ENCODE measurements at regions not wholly inside any gene's neighbourhood (a gene's known extent, or its start where the extent isn't known, plus 50 kb on each side); places are given as distances from the start of the nearest gene placed in this dataset.
A peak's percentile ranks its signal among the peaks of the same experiment; 100 is the strongest.
"Not testable (repeated sequence)": the region's sequence is repeated elsewhere in the genome, so short reads cannot be mapped to it uniquely, and the experiment has no call there.

- TF ChIP-seq, protein P1, sequence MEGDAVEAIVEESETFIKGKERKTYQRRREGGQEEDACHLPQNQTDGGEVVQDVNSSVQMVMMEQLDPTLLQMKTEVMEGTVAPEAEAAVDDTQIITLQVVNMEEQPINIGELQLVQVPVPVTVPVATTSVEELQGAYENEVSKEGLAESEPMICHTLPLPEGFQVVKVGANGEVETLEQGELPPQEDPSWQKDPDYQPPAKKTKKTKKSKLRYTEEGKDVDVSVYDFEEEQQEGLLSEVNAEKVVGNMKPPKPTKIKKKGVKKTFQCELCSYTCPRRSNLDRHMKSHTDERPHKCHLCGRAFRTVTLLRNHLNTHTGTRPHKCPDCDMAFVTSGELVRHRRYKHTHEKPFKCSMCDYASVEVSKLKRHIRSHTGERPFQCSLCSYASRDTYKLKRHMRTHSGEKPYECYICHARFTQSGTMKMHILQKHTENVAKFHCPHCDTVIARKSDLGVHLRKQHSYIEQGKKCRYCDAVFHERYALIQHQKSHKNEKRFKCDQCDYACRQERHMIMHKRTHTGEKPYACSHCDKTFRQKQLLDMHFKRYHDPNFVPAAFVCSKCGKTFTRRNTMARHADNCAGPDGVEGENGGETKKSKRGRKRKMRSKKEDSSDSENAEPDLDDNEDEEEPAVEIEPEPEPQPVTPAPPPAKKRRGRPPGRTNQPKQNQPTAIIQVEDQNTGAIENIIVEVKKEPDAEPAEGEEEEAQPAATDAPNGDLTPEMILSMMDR (IDR thresholded peaks at IDR 0.05; ENCODE audit: insufficient read depth, low read length, poor library complexity, severe bottlenecking) = no peak
These were observed 375.9 kb downstream of the GALC start for GRCh38 chr14:87617079-87617478.

DNA sequence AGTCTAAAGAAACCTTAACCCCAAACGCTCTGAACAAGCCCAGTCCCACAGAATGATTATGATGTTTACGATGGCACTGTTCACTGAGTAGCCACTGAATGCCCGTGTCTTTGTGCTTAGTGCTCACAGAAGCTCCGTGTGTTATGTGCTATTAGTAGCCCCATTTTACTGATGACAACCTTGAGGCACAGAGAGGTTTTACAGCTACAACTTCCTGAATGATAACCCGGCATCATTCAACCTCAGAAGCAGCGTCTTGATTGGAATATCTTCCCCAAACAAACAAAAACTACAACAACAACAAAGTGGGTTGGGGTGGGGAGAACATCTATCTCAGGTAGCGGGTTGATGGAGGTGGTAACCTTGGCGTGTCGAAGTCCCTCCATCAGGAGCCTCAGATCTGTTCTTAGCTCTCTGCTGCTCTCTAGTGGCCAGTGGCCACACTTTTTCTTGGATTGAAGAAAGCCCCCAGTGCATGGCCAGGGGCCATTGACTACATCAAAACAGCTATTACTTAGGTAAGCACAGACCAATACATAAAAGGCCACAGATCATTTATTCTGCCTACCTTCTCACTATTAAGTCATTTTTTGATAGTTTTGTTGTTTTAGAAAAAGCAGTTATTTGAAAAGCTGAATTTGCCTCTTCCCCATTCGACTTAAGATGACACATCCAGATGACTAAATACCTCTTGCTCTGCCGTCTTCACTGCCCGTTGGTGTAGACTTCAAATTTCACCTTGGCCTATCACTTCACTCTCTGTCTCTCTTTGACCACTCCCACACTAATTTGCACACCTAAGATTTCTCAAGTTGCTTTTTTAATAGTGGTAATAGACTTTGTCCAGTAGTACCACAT lies 376.9 kb downstream of the GALC start:
- TF ChIP-seq, protein P1 (IDR thresholded peaks at IDR 0.05; ENCODE audit: insufficient read depth, low read length, poor library complexity, severe bottlenecking) = peak; percentile 74

More at GRCh38 chr14:87617079-87617478, 375.9 kb downstream of the GALC start:
- no peaks in the 10 kb centered on the region for H3K27me3 ChIP-seq (replicated peaks; ENCODE audit: control insufficient read depth, insufficient read depth, low read length)
- DNase-seq (ENCODE audit: extremely low read depth, insufficient read length) = no peak
- H3K4me3 ChIP-seq (replicated peaks; ENCODE audit: low read depth, low read length) = no peak overlapping the region
- no peaks in the 10 kb centered on the region for H3K36me3 ChIP-seq (ENCODE audit: control insufficient read depth, insufficient read depth, low read length)

GRCh38 chr14:87615047-87615446 lies 377.9 kb downstream of the GALC start:
- Histone ChIP-seq H3K4me3 (replicated peaks; ENCODE audit: low read depth, low read length) (no peak overlapping the region), H3K36me3 (ENCODE audit: control insufficient read depth, insufficient read depth, low read length) (no peaks in the 10 kb centered on the region), H3K27me3 (replicated peaks; ENCODE audit: control insufficient read depth, insufficient read depth, low read length) (no peaks in the 10 kb centered on the region)
- TF ChIP-seq, protein P1 (IDR thresholded peaks at IDR 0.05; ENCODE audit: insufficient read depth, low read length, poor library complexity, severe bottlenecking) = no peak
- DNase-seq (ENCODE audit: extremely low read depth, insufficient read length) = no peak

More for the DNA sequence above, 376.9 kb downstream of the GALC start:
- Histone ChIP-seq H3K27me3 (replicated peaks; ENCODE audit: control insufficient read depth, insufficient read depth, low read length) (no peaks in the 10 kb centered on the region), H3K36me3 (ENCODE audit: control insufficient read depth, insufficient read depth, low read length) (no peaks in the 10 kb centered on the region), H3K4me3 (replicated peaks; ENCODE audit: low read depth, low read length) (no peak overlapping the region)
- DNase-seq (ENCODE audit: extremely low read depth, insufficient read length) = no peak

DNA sequence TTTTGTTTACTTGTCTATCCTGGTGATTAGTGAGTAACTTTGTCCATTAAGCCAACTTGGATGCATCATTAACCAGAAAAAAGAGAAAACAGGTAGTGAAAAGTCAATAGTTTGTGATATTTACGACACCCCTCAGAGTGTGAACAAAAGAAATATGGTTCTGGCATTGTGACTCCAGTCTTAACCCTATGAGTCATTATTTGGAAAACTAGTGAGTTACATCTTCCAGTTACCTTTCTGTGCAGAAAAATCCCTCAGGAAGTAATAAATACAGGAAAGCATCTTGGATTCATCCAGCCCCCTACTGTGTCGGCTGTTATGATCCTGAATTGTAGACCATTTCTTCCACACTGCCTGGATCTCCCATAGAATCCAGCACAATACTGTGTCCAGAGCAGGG lies 379.1 kb downstream of the GALC start:
- TF ChIP-seq, protein P1 (IDR thresholded peaks at IDR 0.05; ENCODE audit: insufficient read depth, low read length, poor library complexity, severe bottlenecking) = no peak
- H3K27me3 ChIP-seq (replicated peaks; ENCODE audit: control insufficient read depth, insufficient read depth, low read length) = no peaks in the 10 kb centered on the region
- H3K36me3 ChIP-seq (ENCODE audit: control insufficient read depth, insufficient read depth, low read length) = no peaks in the 10 kb centered on the region
- no peak for DNase-seq (ENCODE audit: extremely low read depth, insufficient read length)
- no peak overlapping the region for H3K4me3 ChIP-seq (replicated peaks; ENCODE audit: low read depth, low read length)

GRCh38 chr14:87607056-87607455 lies 385.9 kb downstream of the GALC start:
- not testable (repeated sequence) for H3K36me3 ChIP-seq (ENCODE audit: control insufficient read depth, insufficient read depth, low read length); DNase-seq (ENCODE audit: extremely low read depth, insufficient read length); H3K4me3 ChIP-seq (replicated peaks; ENCODE audit: low read depth, low read length); H3K27me3 ChIP-seq (replicated peaks; ENCODE audit: control insufficient read depth, insufficient read depth, low read length)

DNA sequence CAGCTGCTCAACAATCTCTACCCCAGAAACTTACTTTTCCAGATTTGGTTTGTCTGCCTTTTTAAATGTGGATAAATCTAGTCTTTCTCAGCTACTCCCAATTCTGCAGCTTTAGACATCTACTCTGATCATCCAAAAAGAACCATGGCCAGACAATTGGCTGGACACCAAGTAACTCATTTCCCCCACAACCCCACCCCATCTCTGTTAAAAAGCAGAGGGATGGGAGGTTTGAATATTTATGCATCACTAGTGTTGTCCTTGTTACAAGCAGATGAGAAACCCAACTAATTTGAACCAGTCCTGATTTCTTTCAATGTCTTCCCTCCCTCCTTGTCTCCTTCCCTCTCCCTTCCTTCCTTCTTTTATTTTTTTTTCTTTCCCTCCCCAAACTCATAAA lies 391.9 kb downstream of the GALC start:
- no peak for DNase-seq (ENCODE audit: extremely low read depth, insufficient read length)
- no peaks in the 10 kb centered on the region for H3K27me3 ChIP-seq (replicated peaks; ENCODE audit: control insufficient read depth, insufficient read depth, low read length)
- TF ChIP-seq, protein P1 (IDR thresholded peaks at IDR 0.05; ENCODE audit: insufficient read depth, low read length, poor library complexity, severe bottlenecking) = no peak
- no peaks in the 10 kb centered on the region for H3K36me3 ChIP-seq (ENCODE audit: control insufficient read depth, insufficient read depth, low read length)
- H3K4me3 ChIP-seq (replicated peaks; ENCODE audit: low read depth, low read length) = no peak overlapping the region
